K562 (cell line): ENCODE measurements at regions not wholly inside any gene's neighbourhood (a gene's known extent, or its start where the extent isn't known, plus 50 kb on each side); places are given as distances from the start of the nearest gene placed in this dataset.

Source experiments
- ESRRB ChIP-seq: fragments of 250-450 bp; sonication (Bioruptor Pico); IDR thresholded peaks from 2 replicates; pipeline ENCODE4 v1.5.0; 2020; ENCODE audit warnings: mild to moderate bottlenecking, moderate library complexity, borderline replicate concordance
- GATAD2B ChIP-seq: fragments of 450-650 bp; IDR thresholded peaks from 2 replicates; pipeline ENCODE4 v1.6.1; 2017; ENCODE audit warnings: mild to moderate bottlenecking, borderline replicate concordance
- GTF3C2 ChIP-seq: IDR thresholded peaks from 3 replicates; pipeline ENCODE4 v1.6.1; 2011; ENCODE audit warnings: borderline replicate concordance, mild to moderate bottlenecking, moderate library complexity; ENCODE audit not compliant: insufficient read length; ENCODE audit errors: extremely low read depth
- HNRNPK ChIP-seq: fragments of 200-400 bp; formaldehyde crosslinking; IDR thresholded peaks from one replicate; pipeline ENCODE4 v1.6.1; 2018; ENCODE audit warnings: mild to moderate bottlenecking, low read depth, low read length; ENCODE audit not compliant: poor library complexity, severe bottlenecking
- JUND ChIP-seq, 2 experiments: IDR thresholded peaks; 2 replicates in 1 of 2; 3 replicates in 1 of 2; pipeline ENCODE4 v1.6.1; 2011; ENCODE audit warnings: borderline replicate concordance in 2 of 2, low read depth in 2 of 2, low read length in 2 of 2, improper control_type of control experiment in 1 of 2, missing biosample characterization in 1 of 2, missing genetic modification characterization in 1 of 2, missing genetic modification reagents in 1 of 2
- PCBP2 ChIP-seq: fragments of 200-400 bp; formaldehyde crosslinking; IDR thresholded peaks from 2 replicates; pipeline ENCODE4 v1.6.1; 2018; ENCODE audit warnings: low read length, low read depth, mild to moderate bottlenecking, moderate library complexity; ENCODE audit not compliant: poor library complexity, severe bottlenecking
- SAFB2 ChIP-seq: fragments of 200-400 bp; formaldehyde crosslinking; IDR thresholded peaks from 2 replicates; pipeline ENCODE4 v1.6.1; 2018; ENCODE audit warnings: borderline replicate concordance, low read length, low read depth, moderate library complexity; ENCODE audit not compliant: severe bottlenecking
- ZC3H8 ChIP-seq: fragments of 450-650 bp; IDR thresholded peaks from 2 replicates; pipeline ENCODE4 v1.6.1; 2017
- ZMIZ1 ChIP-seq, 2 experiments: fragments of 150-350 bp in 1 of 2; IDR thresholded peaks; 2 replicates each; pipeline ENCODE4 v1.6.1; 2012 to 2016; ENCODE audit warnings: low read depth in 2 of 2, low read length in 2 of 2, mild to moderate bottlenecking in 1 of 2, moderate library complexity in 1 of 2
- ZNF347 ChIP-seq: fragments of 450-650 bp; formaldehyde crosslinking; IDR thresholded peaks from 2 replicates; pipeline ENCODE4 v1.4.0; 2020; ENCODE audit warnings: low read depth, mild to moderate bottlenecking, moderate library complexity
- ZNF511 ChIP-seq: sonication (generic); formaldehyde crosslinking; IDR thresholded peaks from 2 replicates; pipeline ENCODE4 v1.8.0; 2022; ENCODE audit warnings: mild to moderate bottlenecking, missing genetic modification reagents

GRCh38 chr4:91935217-91935616, 368.5 kb upstream of the GRID2 start (continued):
- TF ChIP-seq GTF3C2 (no peak), ESRRB (no peak), JUND (IDR thresholded peaks at IDR 0.05; ENCODE audit: borderline replicate concordance, low read depth, low read length) (no peak), JUND (tag; IDR thresholded peaks at IDR 0.05; ENCODE audit: borderline replicate concordance, low read depth, low read length) (no peak), ZMIZ1 (IDR thresholded peaks at IDR 0.05; ENCODE audit: low read depth in 2 of 2, low read length in 2 of 2) (no peak), ZNF347 (CRISPR knock-in tag) (no peak), ZC3H8 (no peak), GATAD2B (no peak), SAFB2 (no peak), PCBP2 (no peak), HNRNPK (no peak), ZNF511 (CRISPR knock-in tag) (no peak)
- TF ChIP-seq, all 486 proteins: peak for 0
